ENCODE measurements at regions not wholly inside any gene's neighbourhood (a gene's known extent, or its start where the extent isn't known, plus 50 kb on each side); places are given as distances from the start of the nearest gene placed in this dataset.

GRCh38 chr7:13708670-13709069 lies 280.8 kb downstream of the ETV1 start:
- H3K4me3 ChIP-seq (ENCODE audit: control insufficient read depth, low read depth, low read length), result no peak overlapping the region
- no peak for DNase-seq (ENCODE audit: low read depth)
- TF ChIP-seq CTCF (IDR thresholded peaks at IDR 0.05; ENCODE audit: control insufficient read depth, insufficient read depth, low read depth, low read length, missing control alignments), result no peak

- TF ChIP-seq CTCF (IDR thresholded peaks at IDR 0.05; ENCODE audit: control insufficient read depth, insufficient read depth, low read depth, low read length, missing control alignments), result no peak
- no peak for DNase-seq (ENCODE audit: low read depth)
- no peak overlapping the region for H3K4me3 ChIP-seq (ENCODE audit: control insufficient read depth, low read depth, low read length)
These were observed 276.4 kb downstream of the ETV1 start for GRCh38 chr7:13713092-13713491.

GRCh38 chr7:13715534-13715933 lies 273.9 kb downstream of the ETV1 start:
- TF ChIP-seq CTCF (IDR thresholded peaks at IDR 0.05; ENCODE audit: control insufficient read depth, insufficient read depth, low read depth, low read length, missing control alignments), result no peak
- DNase-seq (ENCODE audit: low read depth), result no peak
- no peak overlapping the region for H3K4me3 ChIP-seq (ENCODE audit: control insufficient read depth, low read depth, low read length)

GRCh38 chr7:13717031-13717430 lies 272.4 kb downstream of the ETV1 start:
- H3K4me3 ChIP-seq (ENCODE audit: control insufficient read depth, low read depth, low read length), result no peak overlapping the region
- no peak for TF ChIP-seq CTCF (IDR thresholded peaks at IDR 0.05; ENCODE audit: control insufficient read depth, insufficient read depth, low read depth, low read length, missing control alignments)
- DNase-seq (ENCODE audit: low read depth), result no peak

GRCh38 chr7:13724191-13724976 lies 265.1 kb downstream of the ETV1 start:
- no peak for TF ChIP-seq CTCF (IDR thresholded peaks at IDR 0.05; ENCODE audit: control insufficient read depth, insufficient read depth, low read depth, low read length, missing control alignments)
- no peak overlapping the region for H3K4me3 ChIP-seq (ENCODE audit: control insufficient read depth, low read depth, low read length)
- DNase-seq (ENCODE audit: low read depth), result no peak

GRCh38 chr7:13724977-13725566 lies 264.4 kb downstream of the ETV1 start:
- no peak for DNase-seq (ENCODE audit: low read depth)
- TF ChIP-seq CTCF (IDR thresholded peaks at IDR 0.05; ENCODE audit: control insufficient read depth, insufficient read depth, low read depth, low read length, missing control alignments), result no peak
- no peak overlapping the region for H3K4me3 ChIP-seq (ENCODE audit: control insufficient read depth, low read depth, low read length)

Measured in AG09309 (cell line).